GM12865 (cell line): ENCODE measurements at regions not wholly inside any gene's neighbourhood (a gene's known extent, or its start where the extent isn't known, plus 50 kb on each side); places are given as distances from the start of the nearest gene placed in this dataset.
A peak's percentile ranks its signal among the peaks of the same experiment; 100 is the strongest.

Source experiments
- DNase-seq: peaks from one replicate; pipeline ENCODE4 v3.0.0; 2010; ENCODE audit warnings: low read depth
- H3K4me3 ChIP-seq: 2 replicates; pipeline ENCODE4 v1.5.1; 2011; ENCODE audit warnings: mild to moderate bottlenecking, low read depth, low read length, control low read depth
- TF ChIP-seq, protein P1 (sequence below): IDR thresholded peaks from 2 replicates; pipeline ENCODE4 v1.5.1; 2011; ENCODE audit warnings: low read length, control low read depth, low read depth, inconsistent platforms; ENCODE audit not compliant: insufficient read depth; ENCODE audit errors: missing control alignments

GRCh38 chr2:200013906-200014305 is 58.5 kb downstream of the MAIP1 start:
- H3K4me3 ChIP-seq: no peak overlapping the region
- TF ChIP-seq, protein P1, sequence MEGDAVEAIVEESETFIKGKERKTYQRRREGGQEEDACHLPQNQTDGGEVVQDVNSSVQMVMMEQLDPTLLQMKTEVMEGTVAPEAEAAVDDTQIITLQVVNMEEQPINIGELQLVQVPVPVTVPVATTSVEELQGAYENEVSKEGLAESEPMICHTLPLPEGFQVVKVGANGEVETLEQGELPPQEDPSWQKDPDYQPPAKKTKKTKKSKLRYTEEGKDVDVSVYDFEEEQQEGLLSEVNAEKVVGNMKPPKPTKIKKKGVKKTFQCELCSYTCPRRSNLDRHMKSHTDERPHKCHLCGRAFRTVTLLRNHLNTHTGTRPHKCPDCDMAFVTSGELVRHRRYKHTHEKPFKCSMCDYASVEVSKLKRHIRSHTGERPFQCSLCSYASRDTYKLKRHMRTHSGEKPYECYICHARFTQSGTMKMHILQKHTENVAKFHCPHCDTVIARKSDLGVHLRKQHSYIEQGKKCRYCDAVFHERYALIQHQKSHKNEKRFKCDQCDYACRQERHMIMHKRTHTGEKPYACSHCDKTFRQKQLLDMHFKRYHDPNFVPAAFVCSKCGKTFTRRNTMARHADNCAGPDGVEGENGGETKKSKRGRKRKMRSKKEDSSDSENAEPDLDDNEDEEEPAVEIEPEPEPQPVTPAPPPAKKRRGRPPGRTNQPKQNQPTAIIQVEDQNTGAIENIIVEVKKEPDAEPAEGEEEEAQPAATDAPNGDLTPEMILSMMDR: no peak
- no peak for DNase-seq

DNA sequence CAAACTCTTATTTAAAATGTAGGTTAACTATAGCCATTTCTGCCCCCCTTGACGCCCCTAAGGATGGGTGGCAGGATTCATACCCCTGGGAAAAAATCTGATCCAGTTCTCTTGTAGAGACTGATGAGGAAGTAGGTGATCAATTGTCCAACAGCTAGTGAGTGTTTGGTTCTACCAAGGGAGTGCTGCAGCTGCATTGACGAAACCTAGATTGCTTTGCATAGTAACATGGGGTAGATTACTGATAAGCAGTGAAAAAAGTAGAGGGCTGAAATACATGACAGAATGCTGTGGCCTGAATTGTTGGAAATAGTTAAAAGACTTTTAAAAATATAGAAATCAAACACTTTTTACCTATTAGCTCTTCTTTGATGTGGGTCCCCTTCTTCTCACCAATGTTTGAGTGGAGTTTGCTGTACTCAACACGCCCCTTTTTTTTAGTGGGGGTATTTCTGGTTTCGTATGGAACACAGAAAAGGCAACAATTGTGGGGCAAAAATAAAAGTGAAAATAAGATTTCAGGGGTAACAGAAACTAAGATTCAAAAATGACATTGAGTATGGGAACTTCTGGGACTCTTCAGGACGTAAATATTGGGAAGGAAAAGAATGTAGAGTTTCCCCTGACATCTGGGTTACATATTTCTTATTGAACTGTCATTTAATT is 66.2 kb downstream of the MAIP1 start:
- TF ChIP-seq, protein P1: no peak
- peak; percentile 5 for DNase-seq
- H3K4me3 ChIP-seq: no peak overlapping the region

GRCh38 chr2:200022511-200022910 is 67.1 kb downstream of the MAIP1 start:
- DNase-seq: no peak
- no peak overlapping the region for H3K4me3 ChIP-seq

GRCh38 chr2:200023570-200023969 is 68.2 kb downstream of the MAIP1 start:
- no peak for DNase-seq
- TF ChIP-seq, protein P1: no peak
- no peak overlapping the region for H3K4me3 ChIP-seq

More at GRCh38 chr2:200022511-200022910, 67.1 kb downstream of the MAIP1 start:
- TF ChIP-seq, protein P1: no peak

DNA sequence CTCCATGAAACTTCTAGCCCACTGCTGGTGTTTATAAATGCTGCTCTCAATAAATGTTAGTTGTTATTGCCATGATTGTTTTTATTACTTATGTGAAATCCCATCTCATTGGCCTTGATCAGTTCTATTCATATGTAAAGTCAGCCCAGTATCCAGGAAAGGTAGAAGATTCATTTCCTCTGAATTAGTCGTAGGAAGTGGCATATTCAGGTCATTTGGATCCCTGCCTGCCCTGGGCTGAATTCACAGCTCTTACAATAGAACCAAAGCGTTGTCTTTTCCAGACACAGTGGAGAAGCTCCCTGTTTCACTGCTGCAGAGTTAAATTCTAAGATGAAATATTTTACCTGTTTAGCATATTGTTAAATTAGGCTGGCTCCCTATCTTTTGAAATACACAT is 70.3 kb downstream of the MAIP1 start:
- TF ChIP-seq, protein P1: no peak
- H3K4me3 ChIP-seq: no peak overlapping the region
- DNase-seq: no peak

DNA sequence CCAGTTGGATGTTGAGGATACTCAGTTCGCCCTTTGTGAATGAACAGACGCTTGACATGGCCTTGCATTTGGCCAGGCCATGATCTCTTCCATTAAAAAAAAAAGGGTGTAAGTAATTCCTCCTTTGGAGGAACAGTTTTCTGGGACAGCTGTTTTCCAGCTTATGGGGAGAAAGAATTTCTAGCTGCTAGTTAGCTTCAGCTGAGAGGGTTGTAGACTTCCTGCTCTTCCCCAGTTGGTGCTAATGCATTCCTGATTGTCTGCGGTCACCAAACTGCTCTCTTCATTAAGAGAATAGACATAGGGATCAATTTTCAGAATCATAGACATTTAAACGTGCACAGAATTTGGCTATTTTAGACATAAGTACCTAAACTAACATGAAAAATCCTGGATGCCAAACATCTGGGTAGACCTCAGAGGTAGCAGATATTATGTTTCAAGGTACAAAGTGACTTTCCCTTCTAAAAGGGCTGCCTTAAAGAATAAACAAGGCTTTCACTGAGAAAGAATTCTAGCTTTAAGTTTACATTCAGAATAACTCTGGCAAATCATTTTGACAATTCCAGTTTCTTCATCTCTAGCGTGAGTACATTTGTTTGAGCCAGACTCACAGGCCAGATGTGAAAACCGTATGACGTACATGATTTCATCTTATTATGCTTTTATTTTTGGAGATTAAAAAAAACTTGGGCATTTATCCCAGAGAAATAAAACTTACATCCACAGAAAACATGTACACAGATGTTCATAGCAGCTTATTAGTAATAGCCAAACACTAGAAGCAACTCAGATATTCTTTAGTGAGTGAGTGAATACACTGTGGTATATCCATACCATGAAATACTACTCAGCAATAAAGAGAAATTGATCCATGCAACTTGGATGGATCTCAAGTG is 71.2 kb downstream of the MAIP1 start:
- TF ChIP-seq, protein P1: no peak
- DNase-seq: no peak
- no peak overlapping the region for H3K4me3 ChIP-seq
